Left lobe of liver (tissue), 2 donors: ENCODE measurements at regions not wholly inside any gene's neighbourhood (a gene's known extent, or its start where the extent isn't known, plus 50 kb on each side); places are given as distances from the start of the nearest gene placed in this dataset.

Experiments
- ATAC-seq: fragments of 200-7000 bp; cut with Tn5 transposase; one replicate; pipeline ENCODE4 v1.9.1; 2020; ENCODE audit warnings: mild to moderate bottlenecking, moderate library complexity
- DNase-seq: peaks from one replicate; pipeline ENCODE4 v3.0.0-alpha.2; 2020; ENCODE audit warnings: low spot score
- donor health status: DM: no; HTN: no; CAD: no; lungs with moderate emphysema.
- donor health status: DM: no; HTN: yes; CAD: no.

DNA sequence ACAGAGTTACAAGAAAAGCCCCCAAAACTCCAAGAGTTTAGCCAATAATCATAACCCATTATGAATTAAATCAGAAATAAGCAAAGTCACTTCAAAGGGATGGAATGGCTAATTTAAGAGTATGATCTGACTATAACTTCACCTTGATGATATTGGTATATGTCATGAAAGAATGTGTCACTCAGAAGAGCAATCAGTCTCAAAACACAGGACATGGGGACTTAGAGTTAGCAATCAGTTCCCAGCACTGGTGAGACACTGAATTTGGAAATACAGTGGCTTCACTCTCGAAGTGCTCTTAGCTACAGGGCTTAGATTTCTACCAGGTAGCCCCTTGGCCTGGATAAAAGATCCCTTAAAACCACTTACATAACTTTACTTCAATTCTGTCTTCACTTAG lies 65.7 kb upstream of the EXOC1L start:
- DNase-seq (no peak), ATAC-seq (no peak)

DNA sequence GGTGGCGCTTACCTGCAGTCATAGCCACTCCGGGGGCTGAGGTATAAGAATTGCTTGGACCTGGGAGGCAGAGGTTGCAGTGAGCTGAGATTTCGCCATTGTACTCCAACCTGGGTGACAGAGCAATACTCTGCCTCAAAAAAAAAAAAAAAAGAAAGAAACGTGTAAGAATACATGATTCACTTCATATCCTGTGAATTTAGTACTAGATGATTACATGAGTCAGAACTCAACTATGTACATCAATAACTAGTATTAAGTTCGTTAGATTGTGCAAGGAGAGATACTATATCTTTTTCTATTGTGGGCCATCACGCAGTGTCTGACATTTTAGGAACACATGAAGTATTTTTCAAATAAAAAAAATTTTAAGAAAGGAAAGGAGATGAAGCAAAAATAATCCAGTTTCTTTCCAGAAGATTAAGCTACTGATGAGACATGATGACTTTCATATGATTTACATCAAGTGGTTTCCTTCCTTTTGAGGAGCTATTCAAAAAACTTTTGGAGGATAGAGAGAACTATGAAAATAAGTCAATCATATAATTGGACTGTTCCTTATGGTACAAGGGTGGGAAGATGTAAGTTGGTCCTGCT lies 64.7 kb upstream of the EXOC1L start:
- no peak for ATAC-seq
- DNase-seq, result no peak

DNA sequence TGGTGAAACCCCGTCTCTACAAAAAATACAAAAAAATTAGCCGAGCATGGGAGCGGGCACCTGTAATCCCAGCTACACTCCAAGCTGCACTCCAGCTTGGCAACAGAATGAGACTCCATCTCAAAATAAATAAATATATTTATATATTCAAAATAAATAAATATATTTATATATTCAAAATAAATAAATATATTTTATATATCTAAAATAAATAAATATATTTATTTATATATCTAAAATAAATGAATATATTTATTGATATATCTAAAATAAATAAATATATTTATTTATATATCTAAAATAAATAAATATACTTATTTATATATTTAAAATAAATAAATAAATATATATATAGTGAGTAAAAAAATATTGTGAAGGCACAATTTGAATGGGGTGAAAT lies 63.4 kb upstream of the EXOC1L start:
- ATAC-seq, result no peak
- DNase-seq, result no peak

DNA sequence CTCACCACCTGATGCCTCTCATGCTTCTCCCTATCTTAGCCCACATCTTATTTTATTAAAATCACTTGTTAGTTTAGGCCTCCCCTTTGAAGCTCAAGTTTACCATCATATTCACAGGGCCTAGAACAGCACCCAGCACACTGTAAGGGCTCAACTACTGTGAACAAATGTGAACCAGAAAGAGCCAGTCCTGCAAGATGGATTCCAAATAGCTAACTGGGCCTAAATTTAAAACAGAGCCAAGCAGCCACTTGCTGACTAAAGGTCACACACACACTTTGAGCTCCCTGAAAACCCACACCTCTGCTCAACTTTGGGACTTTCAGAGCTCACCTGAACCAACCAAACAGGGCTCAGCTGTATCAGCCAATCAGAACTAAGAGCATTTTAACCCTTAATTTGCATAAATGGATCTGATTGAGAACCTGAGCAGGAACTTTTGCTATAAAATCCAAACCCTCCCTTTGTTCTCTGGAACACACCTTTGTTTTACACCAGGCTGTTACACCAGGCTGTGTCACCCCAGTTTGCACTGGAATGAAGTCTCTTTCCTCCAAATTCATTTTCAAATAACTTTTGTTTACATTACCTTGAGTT lies 62.1 kb upstream of the EXOC1L start:
- DNase-seq (no peak), ATAC-seq (no peak)

DNA sequence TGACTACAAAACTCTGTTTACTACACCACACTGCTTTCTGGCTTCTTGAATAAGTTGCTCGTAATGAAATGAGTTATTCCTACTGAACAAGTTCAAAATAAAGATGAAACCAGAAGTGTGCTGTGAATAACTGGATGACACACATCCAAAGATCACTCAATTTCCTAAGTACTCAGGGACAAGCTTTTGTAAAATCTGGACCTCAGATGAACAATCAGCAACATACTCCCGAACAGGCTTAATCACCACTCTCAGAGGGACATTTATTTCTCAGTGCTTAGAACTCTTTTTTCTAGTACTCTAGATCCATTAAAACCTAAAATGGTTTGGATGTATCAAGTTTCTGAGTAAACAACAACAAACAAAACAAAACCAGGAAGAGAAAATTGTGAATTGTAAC lies 61.5 kb upstream of the EXOC1L start:
- no peak for ATAC-seq
- no peak for DNase-seq

DNA sequence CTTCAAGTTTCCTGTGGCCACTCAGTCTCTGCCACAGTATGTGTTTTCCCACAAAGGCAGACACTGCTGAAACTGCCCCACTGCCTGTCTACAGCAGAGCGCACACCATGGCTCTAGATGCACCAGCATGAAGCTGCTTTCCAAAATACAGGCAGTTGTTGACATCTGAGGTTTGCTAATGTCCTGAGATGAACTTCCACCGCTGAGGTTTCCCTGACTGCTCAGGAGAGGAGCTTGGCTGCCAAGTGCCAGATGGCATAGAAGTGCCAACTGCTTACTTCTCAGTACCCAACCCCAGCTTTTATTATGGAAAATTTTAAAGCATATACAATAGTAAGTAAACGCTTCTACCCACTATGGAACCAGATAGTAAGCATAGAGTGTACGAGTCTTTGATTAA lies 61.0 kb upstream of the EXOC1L start:
- DNase-seq, result no peak
- no peak for ATAC-seq

DNA sequence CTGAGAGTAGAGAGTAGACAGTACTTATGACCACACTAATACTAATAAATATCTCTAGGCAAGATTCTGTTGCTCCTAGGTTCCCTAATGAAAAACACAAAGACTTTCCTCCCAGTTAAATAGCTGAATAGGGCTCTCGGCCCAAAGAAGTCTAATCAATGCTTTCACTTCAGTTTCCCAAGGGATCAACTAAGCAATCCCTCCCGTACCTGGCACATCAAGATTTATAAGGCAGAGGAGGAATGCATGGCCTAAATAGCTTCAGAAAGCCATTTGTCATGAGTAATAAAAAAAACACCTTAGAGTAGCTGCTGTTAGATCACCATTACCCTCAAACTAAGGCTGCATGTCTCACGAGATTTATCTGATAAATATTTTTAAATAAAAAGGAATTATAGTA lies 56.8 kb upstream of the EXOC1L start:
- no peak for DNase-seq
- ATAC-seq, result no peak

DNA sequence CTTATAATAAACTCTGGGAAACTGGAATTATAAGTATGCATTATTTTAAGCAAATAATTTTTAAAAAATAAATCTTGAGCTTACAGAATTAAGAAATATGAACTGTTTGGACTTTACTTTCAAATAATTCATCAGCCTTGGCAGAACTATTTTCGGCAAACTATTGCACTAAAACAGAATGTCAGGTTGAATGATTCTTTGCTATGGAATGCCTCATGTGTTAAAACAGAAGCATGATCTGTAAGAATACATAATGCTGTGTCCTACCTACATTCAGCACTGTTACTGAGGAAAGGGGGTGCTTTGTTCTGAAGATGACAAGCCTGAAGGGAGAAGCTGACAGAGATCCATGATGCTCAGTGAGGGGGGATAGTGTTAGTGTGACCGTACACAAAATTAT lies 55.6 kb upstream of the EXOC1L start:
- no peak for DNase-seq
- ATAC-seq, result no peak

DNA sequence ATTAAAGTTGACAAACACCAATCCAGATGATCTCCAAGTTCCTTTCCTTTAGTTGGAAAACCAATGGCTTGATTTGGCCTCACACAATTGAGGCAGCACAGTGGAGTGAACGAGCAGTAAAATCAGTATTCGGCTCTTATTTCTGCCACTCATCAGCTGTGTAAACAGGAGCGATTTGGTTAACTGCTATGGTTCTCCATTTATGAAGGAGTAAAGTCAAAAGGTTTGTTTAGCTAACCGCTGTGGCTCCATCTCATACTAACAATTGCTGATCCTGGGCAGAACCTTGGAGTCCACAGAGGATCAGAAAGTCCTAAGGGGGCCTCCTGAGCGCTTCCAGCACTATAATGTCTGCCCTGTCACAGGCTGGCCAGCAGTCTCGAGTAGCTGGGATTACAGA lies 54.5 kb upstream of the EXOC1L start:
- ATAC-seq (no peak), DNase-seq (no peak)

DNA sequence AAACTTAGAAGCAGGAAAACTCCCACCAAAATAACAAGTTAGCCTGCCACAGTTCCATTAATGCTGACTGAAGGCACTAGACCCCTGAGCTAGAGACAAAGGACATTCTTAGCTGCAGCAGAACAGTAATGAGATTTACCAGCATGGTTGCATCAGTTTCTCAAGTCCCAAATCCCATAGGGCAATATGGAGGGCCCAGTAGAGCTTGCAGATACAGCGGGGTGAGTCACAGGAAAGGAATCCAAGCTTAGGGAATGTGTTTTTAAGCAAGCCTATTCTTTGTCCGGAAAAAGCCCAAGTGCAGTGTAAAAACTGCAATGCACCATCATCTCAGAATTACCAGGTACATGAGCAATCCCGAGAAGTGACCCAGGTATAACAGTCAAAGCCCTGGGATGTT lies 51.3 kb upstream of the EXOC1L start:
- no peak for ATAC-seq
- no peak for DNase-seq
